ENCODE measurements at regions not wholly inside any gene's neighbourhood (a gene's known extent, or its start where the extent isn't known, plus 50 kb on each side); places are given as distances from the start of the nearest gene placed in this dataset.
"Not testable (repeated sequence)": the region's sequence is repeated elsewhere in the genome, so short reads cannot be mapped to it uniquely, and the experiment has no call there.

GRCh38 chr6:90368601-90369000 lies 72.0 kb upstream of the BACH2 start:
- H3K27ac ChIP-seq: 0 out of 2 replicates have a peak overlapping the region, but pooled peaks have one; percentile 19
- no peak for TF ChIP-seq CTCF (conservative IDR thresholded peaks at IDR 0.05)

GRCh38 chr6:90368001-90368400 lies 71.4 kb upstream of the BACH2 start:
- H3K27ac ChIP-seq: no peak overlapping the region
- no peak for TF ChIP-seq CTCF (conservative IDR thresholded peaks at IDR 0.05)

- TF ChIP-seq CTCF (conservative IDR thresholded peaks at IDR 0.05): no peak
- H3K27ac ChIP-seq: no peak overlapping the region
Measured at GRCh38 chr6:90365565-90366219, 69.0 kb upstream of the BACH2 start.

GRCh38 chr6:90365002-90365401 lies 68.4 kb upstream of the BACH2 start:
- no peak overlapping the region for H3K27ac ChIP-seq
- no peak for TF ChIP-seq CTCF (conservative IDR thresholded peaks at IDR 0.05)

GRCh38 chr6:90364286-90364685 lies 67.6 kb upstream of the BACH2 start:
- TF ChIP-seq CTCF (conservative IDR thresholded peaks at IDR 0.05): no peak

GRCh38 chr6:90362318-90362717 lies 65.7 kb upstream of the BACH2 start:
- H3K27ac ChIP-seq: no peak overlapping the region
- no peak for TF ChIP-seq CTCF (conservative IDR thresholded peaks at IDR 0.05)

More at GRCh38 chr6:90364286-90364685, 67.6 kb upstream of the BACH2 start:
- H3K27ac ChIP-seq: no peak overlapping the region

GRCh38 chr6:90361174-90361573 lies 64.5 kb upstream of the BACH2 start:
- H3K27ac ChIP-seq: no peak overlapping the region
- no peak for TF ChIP-seq CTCF (conservative IDR thresholded peaks at IDR 0.05)

- H3K27ac ChIP-seq: not testable (repeated sequence)
Measured at GRCh38 chr6:90358036-90358770, 61.6 kb upstream of the BACH2 start.

All from VCaP (cell line).